ENCODE measurements at regions not wholly inside any gene's neighbourhood (a gene's known extent, or its start where the extent isn't known, plus 50 kb on each side); places are given as distances from the start of the nearest gene placed in this dataset.

DNA sequence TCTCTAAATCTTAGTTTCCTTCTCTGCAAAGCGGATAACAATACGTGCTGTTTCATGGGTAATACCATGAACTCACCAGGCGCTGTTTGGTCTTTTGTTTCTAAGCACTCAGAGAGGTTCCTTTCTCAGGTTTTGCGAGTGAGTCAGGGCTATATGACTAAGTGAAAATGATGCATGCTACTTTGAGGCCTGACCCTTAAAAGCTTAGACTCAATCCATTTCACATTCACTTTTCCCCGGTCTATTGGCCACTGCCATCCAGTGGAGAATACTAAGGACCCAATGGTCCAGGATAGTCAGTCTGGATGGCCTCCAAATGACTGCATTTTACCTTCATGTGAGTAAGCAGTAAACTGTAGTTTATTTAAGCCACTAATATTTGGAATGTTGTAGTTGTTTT lies 400.8 kb upstream of the SLIT2 start:
- Histone ChIP-seq H3K27me3 (ENCODE audit: insufficient read depth, poor library complexity, severe bottlenecking) (no peaks in the 10 kb centered on the region), H3K27ac (replicated peaks) (no peak overlapping the region), H3K4me3 (replicated peaks; ENCODE audit: insufficient read depth, low read length) (no peak overlapping the region)
- no peak for TF ChIP-seq POLR2AphosphoS5 (IDR thresholded peaks at IDR 0.05; ENCODE audit: low read depth)
- TF ChIP-seq, protein P1, sequence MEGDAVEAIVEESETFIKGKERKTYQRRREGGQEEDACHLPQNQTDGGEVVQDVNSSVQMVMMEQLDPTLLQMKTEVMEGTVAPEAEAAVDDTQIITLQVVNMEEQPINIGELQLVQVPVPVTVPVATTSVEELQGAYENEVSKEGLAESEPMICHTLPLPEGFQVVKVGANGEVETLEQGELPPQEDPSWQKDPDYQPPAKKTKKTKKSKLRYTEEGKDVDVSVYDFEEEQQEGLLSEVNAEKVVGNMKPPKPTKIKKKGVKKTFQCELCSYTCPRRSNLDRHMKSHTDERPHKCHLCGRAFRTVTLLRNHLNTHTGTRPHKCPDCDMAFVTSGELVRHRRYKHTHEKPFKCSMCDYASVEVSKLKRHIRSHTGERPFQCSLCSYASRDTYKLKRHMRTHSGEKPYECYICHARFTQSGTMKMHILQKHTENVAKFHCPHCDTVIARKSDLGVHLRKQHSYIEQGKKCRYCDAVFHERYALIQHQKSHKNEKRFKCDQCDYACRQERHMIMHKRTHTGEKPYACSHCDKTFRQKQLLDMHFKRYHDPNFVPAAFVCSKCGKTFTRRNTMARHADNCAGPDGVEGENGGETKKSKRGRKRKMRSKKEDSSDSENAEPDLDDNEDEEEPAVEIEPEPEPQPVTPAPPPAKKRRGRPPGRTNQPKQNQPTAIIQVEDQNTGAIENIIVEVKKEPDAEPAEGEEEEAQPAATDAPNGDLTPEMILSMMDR (IDR thresholded peaks at IDR 0.05; ENCODE audit: insufficient read depth, low read length): no peak
- TF ChIP-seq SPI1 (IDR thresholded peaks at IDR 0.05; ENCODE audit: borderline replicate concordance, low read depth): no peak
- TF ChIP-seq, protein P2, sequence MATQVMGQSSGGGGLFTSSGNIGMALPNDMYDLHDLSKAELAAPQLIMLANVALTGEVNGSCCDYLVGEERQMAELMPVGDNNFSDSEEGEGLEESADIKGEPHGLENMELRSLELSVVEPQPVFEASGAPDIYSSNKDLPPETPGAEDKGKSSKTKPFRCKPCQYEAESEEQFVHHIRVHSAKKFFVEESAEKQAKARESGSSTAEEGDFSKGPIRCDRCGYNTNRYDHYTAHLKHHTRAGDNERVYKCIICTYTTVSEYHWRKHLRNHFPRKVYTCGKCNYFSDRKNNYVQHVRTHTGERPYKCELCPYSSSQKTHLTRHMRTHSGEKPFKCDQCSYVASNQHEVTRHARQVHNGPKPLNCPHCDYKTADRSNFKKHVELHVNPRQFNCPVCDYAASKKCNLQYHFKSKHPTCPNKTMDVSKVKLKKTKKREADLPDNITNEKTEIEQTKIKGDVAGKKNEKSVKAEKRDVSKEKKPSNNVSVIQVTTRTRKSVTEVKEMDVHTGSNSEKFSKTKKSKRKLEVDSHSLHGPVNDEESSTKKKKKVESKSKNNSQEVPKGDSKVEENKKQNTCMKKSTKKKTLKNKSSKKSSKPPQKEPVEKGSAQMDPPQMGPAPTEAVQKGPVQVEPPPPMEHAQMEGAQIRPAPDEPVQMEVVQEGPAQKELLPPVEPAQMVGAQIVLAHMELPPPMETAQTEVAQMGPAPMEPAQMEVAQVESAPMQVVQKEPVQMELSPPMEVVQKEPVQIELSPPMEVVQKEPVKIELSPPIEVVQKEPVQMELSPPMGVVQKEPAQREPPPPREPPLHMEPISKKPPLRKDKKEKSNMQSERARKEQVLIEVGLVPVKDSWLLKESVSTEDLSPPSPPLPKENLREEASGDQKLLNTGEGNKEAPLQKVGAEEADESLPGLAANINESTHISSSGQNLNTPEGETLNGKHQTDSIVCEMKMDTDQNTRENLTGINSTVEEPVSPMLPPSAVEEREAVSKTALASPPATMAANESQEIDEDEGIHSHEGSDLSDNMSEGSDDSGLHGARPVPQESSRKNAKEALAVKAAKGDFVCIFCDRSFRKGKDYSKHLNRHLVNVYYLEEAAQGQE (IDR thresholded peaks at IDR 0.05; ENCODE audit: insufficient replicate concordance, low read depth): no peak
- no peak for TF ChIP-seq GABPA (IDR thresholded peaks at IDR 0.05; ENCODE audit: low read depth)
- no peak for DNase-seq (ENCODE audit: low read depth in 1 of 2, low spot score in 1 of 2)

DNA sequence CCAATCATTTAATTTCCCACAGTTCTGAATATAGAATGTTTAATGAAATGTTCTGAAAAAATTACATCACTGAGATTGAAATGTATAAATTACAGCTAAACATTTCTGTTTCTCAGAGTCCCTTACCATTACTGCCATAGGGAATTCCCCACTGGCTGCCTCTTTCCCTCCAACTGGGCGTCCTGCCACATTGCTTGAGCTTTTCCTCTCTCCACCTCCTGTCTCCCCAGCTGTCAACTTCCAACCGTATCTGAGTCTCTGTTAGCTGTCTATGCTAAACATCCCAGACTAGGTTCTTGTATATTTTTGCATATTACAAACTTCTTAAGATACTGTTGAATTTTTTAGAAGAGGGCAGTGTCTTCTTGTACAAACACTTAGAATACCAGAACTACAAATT lies 407.3 kb upstream of the SLIT2 start:
- no peak overlapping the region for H3K4me3 ChIP-seq (replicated peaks; ENCODE audit: insufficient read depth, low read length)
- no peak for TF ChIP-seq GABPA (IDR thresholded peaks at IDR 0.05; ENCODE audit: low read depth)
- TF ChIP-seq, protein P2 (IDR thresholded peaks at IDR 0.05; ENCODE audit: insufficient replicate concordance, low read depth): no peak
- TF ChIP-seq, protein P1 (IDR thresholded peaks at IDR 0.05; ENCODE audit: insufficient read depth, low read length): no peak
- TF ChIP-seq SPI1 (IDR thresholded peaks at IDR 0.05; ENCODE audit: borderline replicate concordance, low read depth): no peak
- no peak for TF ChIP-seq POLR2AphosphoS5 (IDR thresholded peaks at IDR 0.05; ENCODE audit: low read depth)
- no peak for DNase-seq (ENCODE audit: low read depth in 1 of 2, low spot score in 1 of 2)
- no peak overlapping the region for H3K27ac ChIP-seq (replicated peaks)
- no peaks in the 10 kb centered on the region for H3K27me3 ChIP-seq (ENCODE audit: insufficient read depth, poor library complexity, severe bottlenecking)

DNA sequence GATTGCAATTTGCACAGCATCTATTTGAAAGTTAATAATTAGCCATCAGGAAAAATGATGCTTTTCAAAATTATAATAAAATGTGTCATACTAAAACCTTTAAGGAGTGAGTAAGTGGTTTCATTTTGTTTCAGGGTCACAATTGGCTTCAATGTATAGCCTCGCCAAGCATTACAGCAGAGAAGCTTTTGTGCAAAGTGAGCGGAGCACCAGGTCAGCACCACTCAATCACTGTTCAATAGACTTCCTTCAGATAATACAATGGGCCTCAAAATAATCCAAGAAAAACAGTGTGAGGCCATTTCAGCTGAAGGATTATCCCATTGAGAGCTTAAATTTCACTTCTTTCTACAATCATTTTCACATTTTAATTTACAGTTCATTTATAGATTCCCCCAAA lies 409.2 kb upstream of the SLIT2 start:
- TF ChIP-seq POLR2AphosphoS5 (IDR thresholded peaks at IDR 0.05; ENCODE audit: low read depth) (no peak), GABPA (IDR thresholded peaks at IDR 0.05; ENCODE audit: low read depth) (no peak), SPI1 (IDR thresholded peaks at IDR 0.05; ENCODE audit: borderline replicate concordance, low read depth) (no peak)
- TF ChIP-seq, protein P2 (IDR thresholded peaks at IDR 0.05; ENCODE audit: insufficient replicate concordance, low read depth): no peak
- TF ChIP-seq, protein P1 (IDR thresholded peaks at IDR 0.05; ENCODE audit: insufficient read depth, low read length): no peak
- no peak for DNase-seq (ENCODE audit: low read depth in 1 of 2, low spot score in 1 of 2)
- Histone ChIP-seq H3K27me3 (ENCODE audit: insufficient read depth, poor library complexity, severe bottlenecking) (no peaks in the 10 kb centered on the region), H3K4me3 (replicated peaks; ENCODE audit: insufficient read depth, low read length) (no peak overlapping the region), H3K27ac (replicated peaks) (no peak overlapping the region)

Data from HL-60 (cell line).